Activated CD8-positive, alpha-beta T cell treated with anti-CD3 and anti-CD28 coated beads for 36 hours (primary cell): ENCODE measurements at regions not wholly inside any gene's neighbourhood (a gene's known extent, or its start where the extent isn't known, plus 50 kb on each side); places are given as distances from the start of the nearest gene placed in this dataset.

ENCODE experiments used
- ATAC-seq: fragments of 200-7000 bp; cut with Tn5 transposase; one replicate; pipeline ENCODE4 v1.10.0; 2021; ENCODE audit warnings: mild to moderate bottlenecking, moderate library complexity
- CTCF ChIA-PET: fragments of 350-600 bp; sonication (Branson Sonifier 250); formaldehyde crosslinking; loops from one replicate; lab custom pipeline; 2021; ENCODE audit warnings: antibody characterized with exemption; lab: Charles Lee
- POLR2A ChIA-PET: fragments of 350-600 bp; sonication (Branson Sonifier 250); formaldehyde crosslinking; loops from one replicate; lab custom pipeline; 2021; ENCODE audit warnings: antibody characterized with exemption; lab: Charles Lee
- DNase-seq: peaks from one replicate; pipeline ENCODE4 v3.0.0-alpha.2; 2020
- H3K27ac Mint-ChIP-seq: one replicate; pipeline ENCODE4 v1.8.0; 2021; ENCODE audit warnings: mild to moderate bottlenecking, mixed read lengths
- H3K27me3 Mint-ChIP-seq: one replicate; pipeline ENCODE4 v1.8.0; 2021; ENCODE audit warnings: mixed read lengths
- H3K36me3 Mint-ChIP-seq: one replicate; pipeline ENCODE4 v1.8.0; 2021; ENCODE audit warnings: low read depth, mixed read lengths
- H3K4me1 Mint-ChIP-seq: one replicate; pipeline ENCODE4 v1.8.0; 2021; ENCODE audit warnings: low read depth, mixed read lengths
- H3K4me3 Mint-ChIP-seq: one replicate; pipeline ENCODE4 v1.8.0; 2021; ENCODE audit warnings: mild to moderate bottlenecking, moderate library complexity, mixed read lengths
- H3K9me3 Mint-ChIP-seq: one replicate; pipeline ENCODE4 v1.8.0; 2021; ENCODE audit warnings: mixed read lengths
- CTCF ChIP-seq: fragments of 200-600 bp; IDR thresholded peaks from one replicate; pipeline ENCODE4 v1.8.0; 2022; ENCODE audit warnings: antibody characterized with exemption, mild to moderate bottlenecking
- intact Hi-C: fragments of 100-400 bp; cut with micrococcal nuclease; formaldehyde crosslinking; loops from one replicate; pipeline ENCODE4 v1.10.0; 2022

GRCh38 chr5:13003457-13003856 is 941.0 kb downstream of the DNAH5 start:
- no peak overlapping the region for H3K27ac Mint-ChIP-seq
- ChIA-PET POLR2A (no interaction called here), CTCF (no interaction called here)
- intact Hi-C loops, result no loop called here
- no peaks in the 10 kb centered on the region for H3K36me3 Mint-ChIP-seq
- no peaks in the 10 kb centered on the region for H3K27me3 Mint-ChIP-seq
- DNase-seq (no peak), ATAC-seq (no peak)
- no peaks in the 10 kb centered on the region for H3K4me1 Mint-ChIP-seq
- TF ChIP-seq CTCF, result no peak
- no peak overlapping the region for H3K4me3 Mint-ChIP-seq
- peaks cover 16% of the 10 kb centered on the region for H3K9me3 Mint-ChIP-seq

DNA sequence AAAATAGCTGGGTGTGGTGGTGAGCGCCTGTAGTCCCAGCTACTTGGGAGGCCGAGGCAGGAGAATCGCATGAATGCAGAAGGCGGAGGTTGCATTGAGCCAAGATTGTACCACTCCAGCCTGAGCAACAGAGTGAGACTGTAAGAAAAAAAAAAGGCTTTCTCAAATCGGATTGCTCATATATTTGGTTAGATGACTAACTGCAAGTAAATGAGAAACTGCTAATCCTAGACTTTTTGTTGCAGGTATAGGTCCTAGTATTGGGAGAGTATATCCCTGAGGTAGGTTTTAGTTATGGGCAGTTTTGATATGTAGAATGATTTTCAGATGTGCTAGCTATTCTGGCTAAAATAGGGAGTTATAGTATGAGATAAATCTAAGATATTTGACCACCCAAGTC is 944.8 kb downstream of the DNAH5 start:
- no peak overlapping the region for H3K4me3 Mint-ChIP-seq
- peaks cover 10% of the 10 kb centered on the region for H3K9me3 Mint-ChIP-seq
- POLR2A ChIA-PET, result no interaction called here
- H3K36me3 Mint-ChIP-seq, result no peaks in the 10 kb centered on the region
- CTCF ChIA-PET, result no interaction called here
- H3K27me3 Mint-ChIP-seq, result no peaks in the 10 kb centered on the region
- H3K27ac Mint-ChIP-seq, result no peak overlapping the region
- H3K4me1 Mint-ChIP-seq, result no peaks in the 10 kb centered on the region
- TF ChIP-seq CTCF, result no peak
- intact Hi-C loops, result no loop called here
- DNase-seq, result no peak
- ATAC-seq, result no peak

DNA sequence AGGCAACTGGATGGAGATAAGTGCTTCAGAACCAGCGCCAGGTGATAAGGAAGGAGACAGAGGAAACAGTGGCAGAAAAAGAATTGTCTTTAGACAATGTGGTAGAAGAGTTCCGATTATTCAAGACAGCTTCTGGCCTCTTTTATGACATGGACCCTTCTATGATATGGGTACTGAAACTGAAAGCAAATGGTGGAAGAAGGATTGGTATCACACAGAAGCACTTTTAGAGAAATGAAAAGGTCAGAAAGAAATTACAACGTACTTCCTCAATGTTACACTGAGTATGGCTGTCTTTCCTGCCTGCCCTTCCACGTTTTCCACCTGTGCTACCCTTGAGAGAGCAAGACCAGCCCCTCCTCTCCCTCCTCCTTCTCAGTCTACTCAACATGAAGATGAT is 959.3 kb downstream of the DNAH5 start:
- Mint-ChIP-seq H3K4me3 (no peak overlapping the region), H3K27me3 (no peaks in the 10 kb centered on the region), H3K9me3 (peaks cover 17% of the 10 kb centered on the region), H3K36me3 (no peaks in the 10 kb centered on the region), H3K27ac (no peak overlapping the region), H3K4me1 (no peaks in the 10 kb centered on the region)
- DNase-seq, result no peak
- ChIA-PET CTCF (no interaction called here), POLR2A (no interaction called here)
- no peak for TF ChIP-seq CTCF
- ATAC-seq, result no peak
- intact Hi-C loops, result no loop called here

DNA sequence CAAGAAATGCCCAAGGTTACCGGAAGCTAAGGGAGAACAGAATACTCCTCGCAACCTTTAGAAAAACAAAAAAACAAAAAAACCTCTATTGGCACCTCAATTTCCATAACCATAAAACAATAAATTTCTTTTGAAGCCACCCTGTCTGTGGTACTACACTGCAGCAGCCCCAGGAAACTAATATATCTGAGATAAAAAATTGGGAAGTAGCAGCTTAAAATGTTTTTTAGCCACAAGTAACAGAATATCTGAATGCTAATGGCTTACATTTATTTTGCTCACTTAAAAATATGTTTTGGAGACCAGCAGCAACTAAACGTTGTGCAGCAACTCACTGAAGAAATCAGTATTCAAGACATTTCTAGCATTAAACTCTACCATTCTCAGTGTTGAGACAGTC is 969.6 kb downstream of the DNAH5 start:
- H3K36me3 Mint-ChIP-seq, result no peaks in the 10 kb centered on the region
- no peak overlapping the region for H3K4me3 Mint-ChIP-seq
- no peaks in the 10 kb centered on the region for H3K4me1 Mint-ChIP-seq
- intact Hi-C loops, result no loop called here
- H3K9me3 Mint-ChIP-seq, result peaks cover 8% of the 10 kb centered on the region
- no peak for DNase-seq
- TF ChIP-seq CTCF, result no peak
- CTCF ChIA-PET, result no interaction called here
- ATAC-seq, result no peak
- H3K27me3 Mint-ChIP-seq, result no peaks in the 10 kb centered on the region
- H3K27ac Mint-ChIP-seq, result no peak overlapping the region
- POLR2A ChIA-PET, result no interaction called here

DNA sequence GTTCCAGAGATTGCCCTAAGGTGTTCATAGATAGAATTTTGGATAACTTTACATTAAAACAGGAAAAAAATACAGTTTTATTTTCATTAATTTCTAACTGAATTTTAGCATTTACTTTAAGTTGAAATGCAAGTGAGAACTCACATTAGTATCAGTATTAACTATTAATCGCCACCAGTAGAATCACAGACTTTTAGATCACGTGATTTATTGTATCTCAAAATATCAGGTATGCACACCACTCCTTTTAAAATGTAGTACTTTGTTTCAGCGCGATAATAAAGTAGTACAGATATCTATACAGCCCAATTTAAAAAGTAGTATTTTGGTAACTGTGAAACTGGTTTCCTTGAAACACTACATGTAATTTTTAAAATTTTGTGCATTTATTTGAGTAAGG is 978.7 kb downstream of the DNAH5 start:
- TF ChIP-seq CTCF, result no peak
- CTCF ChIA-PET, result no interaction called here
- intact Hi-C loops, result no loop called here
- H3K27me3 Mint-ChIP-seq, result no peaks in the 10 kb centered on the region
- no peaks in the 10 kb centered on the region for H3K4me1 Mint-ChIP-seq
- POLR2A ChIA-PET, result no interaction called here
- peaks cover 6% of the 10 kb centered on the region for H3K9me3 Mint-ChIP-seq
- ATAC-seq (no peak), DNase-seq (no peak)
- H3K27ac Mint-ChIP-seq, result no peak overlapping the region
- H3K4me3 Mint-ChIP-seq, result no peak overlapping the region
- no peaks in the 10 kb centered on the region for H3K36me3 Mint-ChIP-seq
